Stomach (tissue), 8 donors: ENCODE measurements at regions not wholly inside any gene's neighbourhood (a gene's known extent, or its start where the extent isn't known, plus 50 kb on each side); places are given as distances from the start of the nearest gene placed in this dataset.

ENCODE experiments used
- DNase-seq, 2 donors: peaks; one replicate each; pipeline versions ENCODE4 v3.0.0 to v3.0.0-alpha.2; 2013 to 2019
- H3K27ac ChIP-seq, 5 donors: fragments of 200-600 bp in 4 of 5; sonication (generic) in 4 of 5; one replicate each; pipeline ENCODE4 v1.5.1; 2013 to 2019; ENCODE audit warnings: mild to moderate bottlenecking in 1 of 5, moderate library complexity in 1 of 5
- H3K27me3 ChIP-seq, 3 donors: fragments of 200-600 bp; sonication (generic); one replicate each; pipeline ENCODE4 v1.5.1; 2017 to 2019; ENCODE audit warnings: mixed run types in 1 of 3
- H3K36me3 ChIP-seq, 4 donors: fragments of 200-600 bp; sonication (generic); 1 replicate in 3 of 4; 2 replicates in 1 of 4; pipeline ENCODE4 v1.5.1; 2016 to 2019
- H3K4me1 ChIP-seq, 4 donors: fragments of 200-600 bp; sonication (generic); one replicate each; pipeline ENCODE4 v1.5.1; 2016 to 2019
- H3K4me3 ChIP-seq, 4 donors: fragments of 200-600 bp; sonication (generic) in 3 of 4; one replicate each; pipeline ENCODE4 v1.5.1; 2016 to 2019; ENCODE audit warnings: mild to moderate bottlenecking in 1 of 4
- H3K9me3 ChIP-seq, 4 donors: fragments of 200-600 bp; sonication (generic); one replicate each; pipeline ENCODE4 v1.5.1; 2016 to 2019
- CTCF ChIP-seq, 7 experiments: fragments of 450-650 bp in 4 of 7; fragments of 200-600 bp in 3 of 7; sonication (generic) in 3 of 7; IDR thresholded peaks; one replicate each; pipeline ENCODE4 v1.5.1; 2016 to 2019; ENCODE audit warnings: antibody characterized with exemption in 7 of 7, control low read depth in 2 of 7, mild to moderate bottlenecking in 1 of 7
- EP300 ChIP-seq: sonication (generic); formaldehyde crosslinking; IDR thresholded peaks from one replicate; pipeline ENCODE4 v1.6.1; 2017; ENCODE audit warnings: antibody characterized with exemption
- POLR2A ChIP-seq, 4 donors: fragments of 450-650 bp; IDR thresholded peaks; one replicate each; pipeline ENCODE4 v1.6.1; 2016; ENCODE audit warnings: antibody characterized with exemption in 4 of 4, control low read depth in 2 of 4, mild to moderate bottlenecking in 1 of 4, moderate library complexity in 1 of 4
- POLR2AphosphoS5 ChIP-seq, 3 donors: sonication (generic); formaldehyde crosslinking; IDR thresholded peaks; one replicate each; pipeline ENCODE4 v1.6.1; 2016; ENCODE audit warnings: antibody characterized with exemption in 3 of 3
- WGBS, 5 donors: extraction: QIAGEN DNeasy Blood & Tissue Kit in 3 of 5; methylation state at CpG; one replicate each; pipeline versions ENCODE4 v1.1.5 to v1.1.7; 2013 to 2018; 5-methylcytosine and 5-hydroxymethylcytosine counted together
- intact Hi-C: fragments of 100-400 bp; cut with DNase I; formaldehyde crosslinking; loops from one replicate; pipeline ENCODE4 v1.15.1; 2023; ENCODE audit warnings: low total_unique reads
- donor health status: healthy with polysubstance abuse.
- donor health status: Bipolar disorder and iron deficiency.
- donor health status: healthy.

- WGBS, 5 donors = 76 to 91% (median 77%) methylated on average over 3 of the region's 3 CpGs
- Histone ChIP-seq H3K27ac (no peak overlapping the region), H3K36me3 (no peaks in the 10 kb centered on the region), H3K4me3 (no peak overlapping the region), H3K27me3 (no peaks in the 10 kb centered on the region), H3K4me1 (no peaks in the 10 kb centered on the region), H3K9me3 (no peaks in the 10 kb centered on the region)
- no peak for DNase-seq
- intact Hi-C loops = no loop called here
- no peak for TF ChIP-seq POLR2A (IDR thresholded peaks at IDR 0.05)
- no peak for TF ChIP-seq EP300
- TF ChIP-seq POLR2AphosphoS5 (IDR thresholded peaks at IDR 0.05) = no peak
- no peak for TF ChIP-seq CTCF (IDR thresholded peaks at IDR 0.05)
These were observed 301.3 kb upstream of the SKOR2 start for GRCh38 chr18:47552783-47553182.

- H3K36me3 ChIP-seq = no peaks in the 10 kb centered on the region
- intact Hi-C loops = no loop called here
- no peak overlapping the region for H3K4me3 ChIP-seq
- TF ChIP-seq POLR2AphosphoS5 (IDR thresholded peaks at IDR 0.05) (no peak), CTCF (IDR thresholded peaks at IDR 0.05) (no peak), POLR2A (IDR thresholded peaks at IDR 0.05) (no peak), EP300 (no peak)
- H3K27ac ChIP-seq = no peak overlapping the region
- 64 to 72% (median 68%) methylated on average over 2 of the region's 2 CpGs for WGBS, 5 donors
- no peaks in the 10 kb centered on the region for H3K27me3 ChIP-seq
- DNase-seq = no peak
- no peaks in the 10 kb centered on the region for H3K9me3 ChIP-seq
- H3K4me1 ChIP-seq = no peaks in the 10 kb centered on the region
These were observed 299.2 kb upstream of the SKOR2 start for GRCh38 chr18:47550611-47551010.

- intact Hi-C loops = no loop called here
- no peak overlapping the region for H3K4me3 ChIP-seq
- H3K9me3 ChIP-seq = no peaks in the 10 kb centered on the region
- DNase-seq = no peak
- WGBS, 5 donors = 20 to 40% (median 25%) methylated on average over 2 of the region's 2 CpGs
- no peaks in the 10 kb centered on the region for H3K27me3 ChIP-seq
- H3K36me3 ChIP-seq = no peaks in the 10 kb centered on the region
- H3K4me1 ChIP-seq = no peaks in the 10 kb centered on the region
- TF ChIP-seq POLR2A (IDR thresholded peaks at IDR 0.05) = no peak
- TF ChIP-seq POLR2AphosphoS5 (IDR thresholded peaks at IDR 0.05) = no peak
- no peak for TF ChIP-seq CTCF (IDR thresholded peaks at IDR 0.05)
- no peak for TF ChIP-seq EP300
- H3K27ac ChIP-seq = no peak overlapping the region
These were observed 297.6 kb upstream of the SKOR2 start for GRCh38 chr18:47549021-47549540.

GRCh38 chr18:47547539-47548202, 296.2 kb upstream of the SKOR2 start:
- intact Hi-C loops = no loop called here
- Histone ChIP-seq H3K4me3 (no peak overlapping the region), H3K36me3 (no peaks in the 10 kb centered on the region), H3K9me3 (no peaks in the 10 kb centered on the region), H3K4me1 (no peaks in the 10 kb centered on the region), H3K27me3 (no peaks in the 10 kb centered on the region), H3K27ac (no peak overlapping the region)
- TF ChIP-seq POLR2A (IDR thresholded peaks at IDR 0.05) (no peak), POLR2AphosphoS5 (IDR thresholded peaks at IDR 0.05) (no peak), CTCF (IDR thresholded peaks at IDR 0.05) (no peak), EP300 (no peak)
- no peak for DNase-seq
- WGBS, 5 donors = 71 to 86% (median 80%) methylated on average over 6 of the region's 6 CpGs
